Sigmoid colon (tissue), 6 donors: ENCODE measurements at regions not wholly inside any gene's neighbourhood (a gene's known extent, or its start where the extent isn't known, plus 50 kb on each side); places are given as distances from the start of the nearest gene placed in this dataset.

ENCODE experiments used
- DNase-seq: peaks from one replicate; pipeline ENCODE4 v3.0.0-alpha.2; 2019
- H3K27ac ChIP-seq, 4 donors: fragments of 200-600 bp; sonication (generic); one replicate each; pipeline ENCODE4 v1.5.1; 2016 to 2019; ENCODE audit warnings: mild to moderate bottlenecking in 1 of 4
- H3K27me3 ChIP-seq, 3 donors: fragments of 200-600 bp; sonication (generic); one replicate each; pipeline ENCODE4 v1.5.1; 2019; ENCODE audit warnings: mild to moderate bottlenecking in 1 of 3
- H3K36me3 ChIP-seq, 4 donors: fragments of 200-600 bp; sonication (generic); one replicate each; pipeline ENCODE4 v1.5.1; 2016 to 2019
- H3K4me1 ChIP-seq, 4 donors: fragments of 200-600 bp; sonication (generic); one replicate each; pipeline ENCODE4 v1.5.1; 2017 to 2019
- H3K4me3 ChIP-seq, 4 donors: fragments of 200-600 bp; sonication (generic); one replicate each; pipeline ENCODE4 v1.5.1; 2017 to 2019; ENCODE audit warnings: mild to moderate bottlenecking in 2 of 4, moderate library complexity in 1 of 4
- H3K9me3 ChIP-seq, 4 donors: fragments of 200-600 bp in 3 of 4; sonication (generic) in 3 of 4; one replicate each; pipeline versions ENCODE4 v1.5.1 to v1.6.1; 2013 to 2019
- EP300 ChIP-seq, 4 donors: sonication (generic); formaldehyde crosslinking; IDR thresholded peaks; one replicate each; pipeline ENCODE4 v1.6.1; 2017; ENCODE audit warnings: antibody characterized with exemption in 4 of 4
- POLR2A ChIP-seq, 2 donors: fragments of 450-650 bp; IDR thresholded peaks; one replicate each; pipeline ENCODE4 v1.6.1; 2016; ENCODE audit warnings: antibody characterized with exemption in 2 of 2, mild to moderate bottlenecking in 2 of 2, moderate library complexity in 2 of 2
- POLR2AphosphoS5 ChIP-seq, 4 donors: sonication (generic); formaldehyde crosslinking; IDR thresholded peaks; one replicate each; pipeline ENCODE4 v1.6.1; 2017; ENCODE audit warnings: antibody characterized with exemption in 4 of 4
- WGBS, 2 donors: extraction: QIAGEN DNeasy Blood & Tissue Kit; methylation state at CpG; one replicate each; pipeline ENCODE4 v1.1.7; 2013; 5-methylcytosine and 5-hydroxymethylcytosine counted together
- intact Hi-C: fragments of 100-400 bp; cut with DNase I; formaldehyde crosslinking; loops from one replicate; pipeline ENCODE4 v1.15.1; 2023
- TF ChIP-seq, protein P1 (sequence below), 4 experiments: fragments of 450-650 bp in 3 of 4; fragments of 200-600 bp in 1 of 4; IDR thresholded peaks; one replicate each; pipeline ENCODE4 v1.5.1; 2016 to 2019; ENCODE audit warnings: antibody characterized with exemption in 4 of 4, mild to moderate bottlenecking in 3 of 4, moderate library complexity in 2 of 4
- donor health status: healthy with polysubstance abuse.
- donor health status: healthy.

DNA sequence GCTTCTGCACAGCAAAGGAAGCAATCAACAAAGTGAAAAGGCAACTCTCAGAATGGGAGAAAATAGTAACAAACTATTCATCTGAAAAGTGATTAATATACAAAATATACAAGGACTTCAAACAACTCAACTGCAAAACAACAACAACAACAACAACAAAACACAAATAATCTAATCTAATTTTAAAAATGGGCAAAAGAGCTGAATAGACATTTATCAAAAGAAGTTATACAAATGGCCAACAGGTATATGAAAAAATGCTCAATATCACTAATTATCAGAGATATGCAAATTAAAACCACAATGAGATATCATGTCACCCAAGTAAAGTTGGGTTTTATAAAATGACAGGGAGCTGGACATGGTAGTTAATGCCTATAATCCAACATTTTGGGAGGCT lies 602.8 kb upstream of the DIAPH2 start:
- Histone ChIP-seq H3K36me3 (no peaks in the 10 kb centered on the region), H3K9me3 (no peaks in the 10 kb centered on the region), H3K27me3 (no peaks in the 10 kb centered on the region), H3K27ac (no peak overlapping the region), H3K4me3 (no peak overlapping the region), H3K4me1 (no peaks in the 10 kb centered on the region)
- intact Hi-C loops: no loop called here
- no peak for TF ChIP-seq POLR2A (IDR thresholded peaks at IDR 0.05)
- TF ChIP-seq POLR2AphosphoS5 (IDR thresholded peaks at IDR 0.05): no peak
- TF ChIP-seq, protein P1, sequence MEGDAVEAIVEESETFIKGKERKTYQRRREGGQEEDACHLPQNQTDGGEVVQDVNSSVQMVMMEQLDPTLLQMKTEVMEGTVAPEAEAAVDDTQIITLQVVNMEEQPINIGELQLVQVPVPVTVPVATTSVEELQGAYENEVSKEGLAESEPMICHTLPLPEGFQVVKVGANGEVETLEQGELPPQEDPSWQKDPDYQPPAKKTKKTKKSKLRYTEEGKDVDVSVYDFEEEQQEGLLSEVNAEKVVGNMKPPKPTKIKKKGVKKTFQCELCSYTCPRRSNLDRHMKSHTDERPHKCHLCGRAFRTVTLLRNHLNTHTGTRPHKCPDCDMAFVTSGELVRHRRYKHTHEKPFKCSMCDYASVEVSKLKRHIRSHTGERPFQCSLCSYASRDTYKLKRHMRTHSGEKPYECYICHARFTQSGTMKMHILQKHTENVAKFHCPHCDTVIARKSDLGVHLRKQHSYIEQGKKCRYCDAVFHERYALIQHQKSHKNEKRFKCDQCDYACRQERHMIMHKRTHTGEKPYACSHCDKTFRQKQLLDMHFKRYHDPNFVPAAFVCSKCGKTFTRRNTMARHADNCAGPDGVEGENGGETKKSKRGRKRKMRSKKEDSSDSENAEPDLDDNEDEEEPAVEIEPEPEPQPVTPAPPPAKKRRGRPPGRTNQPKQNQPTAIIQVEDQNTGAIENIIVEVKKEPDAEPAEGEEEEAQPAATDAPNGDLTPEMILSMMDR (IDR thresholded peaks at IDR 0.05): no peak
- no peak for TF ChIP-seq EP300 (IDR thresholded peaks at IDR 0.05)
- no peak for DNase-seq

- intact Hi-C loops: no loop called here
- Histone ChIP-seq H3K27ac (no peak overlapping the region), H3K4me1 (no peaks in the 10 kb centered on the region), H3K9me3 (no peaks in the 10 kb centered on the region), H3K4me3 (no peak overlapping the region), H3K36me3 (no peaks in the 10 kb centered on the region), H3K27me3 (no peaks in the 10 kb centered on the region)
- no peak for DNase-seq
- TF ChIP-seq POLR2AphosphoS5 (IDR thresholded peaks at IDR 0.05): no peak
- TF ChIP-seq, protein P1 (IDR thresholded peaks at IDR 0.05): no peak
- TF ChIP-seq POLR2A (IDR thresholded peaks at IDR 0.05): no peak
- TF ChIP-seq EP300 (IDR thresholded peaks at IDR 0.05): no peak
- 77 to 85% methylated on average over 5 of the region's 5 CpGs for WGBS, 2 donors
Observed at GRCh38 chrX:96094616-96095015, 590.0 kb upstream of the DIAPH2 start.

DNA sequence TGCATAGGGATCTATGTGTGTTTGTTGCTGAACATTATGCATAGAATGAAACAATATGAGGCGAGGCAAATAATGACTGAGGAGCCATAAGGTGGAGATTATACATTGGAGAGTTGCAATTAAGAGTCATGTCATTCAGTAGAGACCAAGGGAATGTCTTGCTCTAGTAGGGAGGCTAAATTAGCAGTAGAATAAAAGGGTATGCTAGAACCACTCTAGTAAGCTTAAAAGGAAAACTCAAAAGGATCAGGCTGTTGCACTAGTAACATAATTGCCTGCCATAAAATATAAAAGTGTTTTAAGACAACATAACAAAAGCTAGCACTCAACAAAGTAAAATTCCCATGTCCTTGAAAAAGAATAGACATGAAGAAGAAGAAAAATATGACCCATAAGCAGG lies 586.2 kb upstream of the DIAPH2 start:
- WGBS, 2 donors: 70 to 81% methylated on average over 1 of the region's 1 CpG
- Histone ChIP-seq H3K27me3 (no peaks in the 10 kb centered on the region), H3K4me3 (no peak overlapping the region), H3K27ac (no peak overlapping the region), H3K9me3 (no peaks in the 10 kb centered on the region), H3K4me1 (no peaks in the 10 kb centered on the region), H3K36me3 (no peaks in the 10 kb centered on the region)
- no peak for DNase-seq
- intact Hi-C loops: no loop called here
- TF ChIP-seq POLR2AphosphoS5 (IDR thresholded peaks at IDR 0.05) (no peak), POLR2A (IDR thresholded peaks at IDR 0.05) (no peak), EP300 (IDR thresholded peaks at IDR 0.05) (no peak)
- TF ChIP-seq, protein P1 (IDR thresholded peaks at IDR 0.05): no peak

DNA sequence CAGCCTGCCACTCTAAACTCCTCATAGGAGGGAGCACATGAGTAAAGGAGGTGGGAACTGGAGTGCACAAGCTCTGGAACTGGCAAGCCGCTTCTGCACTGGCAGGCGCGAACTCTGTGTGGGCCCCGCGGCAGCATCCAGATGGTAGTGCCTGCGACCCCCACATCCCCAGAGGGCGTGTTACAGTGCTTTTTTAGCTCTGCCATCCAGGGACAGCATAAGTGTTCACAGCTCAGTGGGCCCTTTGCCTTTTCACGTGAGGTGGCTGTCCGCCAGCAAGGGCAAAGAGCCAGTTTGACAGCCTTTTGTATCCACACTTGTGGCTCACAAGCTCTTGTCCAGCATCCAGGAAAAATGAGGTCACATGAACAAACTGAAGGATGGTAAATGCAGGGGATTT lies 581.6 kb upstream of the DIAPH2 start:
- intact Hi-C loops: no loop called here
- no peak overlapping the region for H3K27ac ChIP-seq
- TF ChIP-seq EP300 (IDR thresholded peaks at IDR 0.05) (no peak), POLR2A (IDR thresholded peaks at IDR 0.05) (no peak), POLR2AphosphoS5 (IDR thresholded peaks at IDR 0.05) (no peak)
- TF ChIP-seq, protein P1 (IDR thresholded peaks at IDR 0.05): no peak
- peak; percentile 62 for DNase-seq
- no peaks in the 10 kb centered on the region for H3K4me1 ChIP-seq
- no peaks in the 10 kb centered on the region for H3K9me3 ChIP-seq
- no peaks in the 10 kb centered on the region for H3K27me3 ChIP-seq
- H3K4me3 ChIP-seq: no peak overlapping the region
- no peaks in the 10 kb centered on the region for H3K36me3 ChIP-seq
- WGBS, 2 donors: 82 to 92% methylated on average over 9 of the region's 9 CpGs

DNA sequence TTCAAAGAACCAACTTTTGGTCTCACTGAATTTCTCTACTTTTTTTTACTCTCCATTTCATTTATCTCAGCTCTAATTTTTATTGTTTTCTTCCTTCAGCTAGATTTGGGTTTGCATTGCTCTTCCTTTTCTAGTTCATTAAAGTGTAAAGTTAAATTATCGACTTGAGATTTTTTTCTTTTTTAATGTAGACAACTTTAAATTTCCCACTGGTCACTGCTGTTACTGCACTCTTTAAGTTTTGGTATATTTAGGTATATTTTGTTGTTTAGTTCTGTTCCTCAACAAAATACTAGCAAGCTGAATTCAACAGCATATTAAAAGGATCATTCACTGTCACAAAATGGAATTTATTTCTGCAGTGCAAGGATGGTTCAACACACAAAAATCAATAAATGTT lies 572.0 kb upstream of the DIAPH2 start:
- DNase-seq: no peak
- Histone ChIP-seq H3K4me3 (no peak overlapping the region), H3K27me3 (no peaks in the 10 kb centered on the region), H3K9me3 (no peaks in the 10 kb centered on the region), H3K27ac (no peak overlapping the region), H3K36me3 (no peaks in the 10 kb centered on the region), H3K4me1 (no peaks in the 10 kb centered on the region)
- TF ChIP-seq EP300 (IDR thresholded peaks at IDR 0.05) (no peak), POLR2A (IDR thresholded peaks at IDR 0.05) (no peak), POLR2AphosphoS5 (IDR thresholded peaks at IDR 0.05) (no peak)
- TF ChIP-seq, protein P1 (IDR thresholded peaks at IDR 0.05): no peak
- intact Hi-C loops: no loop called here
- 82 to 83% methylated on average over 1 of the region's 1 CpG for WGBS, 2 donors
